ENCODE measurements at regions not wholly inside any gene's neighbourhood (a gene's known extent, or its start where the extent isn't known, plus 50 kb on each side); places are given as distances from the start of the nearest gene placed in this dataset.

DNA sequence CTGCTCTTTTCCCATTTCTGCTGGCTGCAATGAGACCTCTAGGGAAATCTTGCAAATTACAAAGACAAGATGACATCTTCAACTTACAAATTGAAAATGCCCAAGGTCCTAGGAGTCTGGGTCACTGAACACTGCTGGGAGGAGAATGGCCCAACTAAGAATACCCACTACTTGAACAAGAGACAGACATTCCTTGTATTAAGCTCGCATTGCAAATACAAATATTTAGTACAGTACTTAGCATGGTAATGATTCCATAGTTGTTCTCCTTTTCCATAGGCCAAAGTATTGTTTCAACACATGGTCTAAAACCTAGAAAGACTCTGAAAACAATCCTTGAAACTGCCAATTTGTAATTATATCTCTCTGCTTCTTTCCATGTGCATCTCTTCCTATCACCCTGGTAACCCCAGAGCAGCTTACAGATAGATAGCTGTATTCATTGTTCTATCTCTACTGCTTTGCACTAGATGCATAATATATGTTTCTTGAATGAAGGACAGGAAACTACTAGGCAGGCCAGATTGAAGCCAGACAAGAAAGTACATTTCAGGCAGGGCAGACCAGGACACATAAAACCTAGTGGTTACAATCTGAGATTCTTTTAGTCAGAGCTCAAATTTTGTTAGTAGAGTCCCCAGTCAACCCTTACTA is 1545.7 kb upstream of the TENM4 start:
- H2BK12ac ChIP-seq (ENCODE audit: low read length in 2 of 2): no peak overlapping the region
- H4K8ac ChIP-seq (ENCODE audit: low read length): no peak overlapping the region
- H2AFZ ChIP-seq (ENCODE audit: low read depth, low read length): no peak overlapping the region
- H3K36me3 ChIP-seq (ENCODE audit: control insufficient read depth in 1 of 2, insufficient read depth in 2 of 2, low read depth in 1 of 2, low read length in 2 of 2): no peaks in the 10 kb centered on the region
- H3K4me3 ChIP-seq (ENCODE audit: insufficient read depth in 1 of 2, low read depth in 1 of 2, low read length in 2 of 2): no peak overlapping the region
- DNase-seq: no peak
- H3K9ac ChIP-seq (ENCODE audit: low read length): no peak overlapping the region
- H3K4ac ChIP-seq (ENCODE audit: low read depth in 1 of 2, low read length in 2 of 2): no peak overlapping the region
- no peak overlapping the region for H3K4me2 ChIP-seq (ENCODE audit: low read length, poor library complexity, severe bottlenecking)
- H4K91ac ChIP-seq (ENCODE audit: low read length): no peak overlapping the region
- H2BK5ac ChIP-seq (ENCODE audit: low read depth, low read length, poor library complexity, severe bottlenecking): no peak overlapping the region
- no peaks in the 10 kb centered on the region for H3K79me1 ChIP-seq (replicated peaks; ENCODE audit: low read length, poor library complexity, severe bottlenecking)
- H2BK120ac ChIP-seq (ENCODE audit: low read depth, low read length): no peak overlapping the region
- H2BK15ac ChIP-seq (ENCODE audit: low read depth, poor library complexity, severe bottlenecking): no peak overlapping the region
- no peaks in the 10 kb centered on the region for H3K27me3 ChIP-seq (ENCODE audit: control insufficient read depth in 1 of 2, insufficient read depth in 1 of 2, low read length in 2 of 2)
- no peaks in the 10 kb centered on the region for H3K9me3 ChIP-seq (ENCODE audit: control insufficient read depth, low read length)
- 100% methylated on average over 1 of the region's 1 CpG for WGBS
- no peak overlapping the region for H3K27ac ChIP-seq (ENCODE audit: low read length, poor library complexity, severe bottlenecking)
- no peak overlapping the region for H3K14ac ChIP-seq (ENCODE audit: low read length in 2 of 2)
- no peak overlapping the region for H3K23ac ChIP-seq (ENCODE audit: low read length in 2 of 2)
- no peaks in the 10 kb centered on the region for H3K4me1 ChIP-seq (ENCODE audit: control insufficient read depth, insufficient read depth, low read depth, low read length)
- no peak overlapping the region for H3K18ac ChIP-seq (ENCODE audit: low read depth in 1 of 2, low read length in 2 of 2)
- no peak overlapping the region for H2AK5ac ChIP-seq (ENCODE audit: low read length, severe bottlenecking)

DNA sequence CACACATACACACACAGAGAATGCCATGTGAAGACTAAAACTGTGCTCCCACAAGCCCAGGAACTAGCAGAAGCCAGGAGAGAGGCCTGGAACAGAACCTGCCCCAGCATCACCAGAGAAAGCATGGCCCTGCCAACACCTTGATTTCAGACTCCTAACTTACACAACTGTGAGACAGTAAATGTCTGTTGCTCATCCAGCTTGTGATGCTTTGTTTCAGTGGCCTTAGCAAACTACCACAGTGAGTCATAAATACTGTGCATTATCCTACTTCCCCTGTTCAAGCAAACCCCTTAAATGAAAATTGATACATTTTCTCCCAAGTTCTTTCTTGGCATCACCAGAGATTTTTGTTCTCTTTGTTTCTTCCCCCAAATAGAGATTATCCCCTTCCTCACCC is 1539.4 kb upstream of the TENM4 start:
- no peak overlapping the region for H2BK5ac ChIP-seq (ENCODE audit: low read depth, low read length, poor library complexity, severe bottlenecking)
- no peak overlapping the region for H2AFZ ChIP-seq (ENCODE audit: low read depth, low read length)
- H2AK5ac ChIP-seq (ENCODE audit: low read length, severe bottlenecking): no peak overlapping the region
- no peak overlapping the region for H2BK15ac ChIP-seq (ENCODE audit: low read depth, poor library complexity, severe bottlenecking)
- H3K4ac ChIP-seq (ENCODE audit: low read depth in 1 of 2, low read length in 2 of 2): no peak overlapping the region
- no peak overlapping the region for H3K9ac ChIP-seq (ENCODE audit: low read length)
- no peak overlapping the region for H4K8ac ChIP-seq (ENCODE audit: low read length)
- H4K91ac ChIP-seq (ENCODE audit: low read length): no peak overlapping the region
- H2BK120ac ChIP-seq (ENCODE audit: low read depth, low read length): no peak overlapping the region
- no peaks in the 10 kb centered on the region for H3K36me3 ChIP-seq (ENCODE audit: control insufficient read depth in 1 of 2, insufficient read depth in 2 of 2, low read depth in 1 of 2, low read length in 2 of 2)
- H3K79me1 ChIP-seq (replicated peaks; ENCODE audit: low read length, poor library complexity, severe bottlenecking): no peaks in the 10 kb centered on the region
- H3K4me1 ChIP-seq (ENCODE audit: control insufficient read depth, insufficient read depth, low read depth, low read length): no peaks in the 10 kb centered on the region
- no peak overlapping the region for H3K27ac ChIP-seq (ENCODE audit: low read length, poor library complexity, severe bottlenecking)
- H3K18ac ChIP-seq (ENCODE audit: low read depth in 1 of 2, low read length in 2 of 2): no peak overlapping the region
- no peak overlapping the region for H3K14ac ChIP-seq (ENCODE audit: low read length in 2 of 2)
- no peaks in the 10 kb centered on the region for H3K27me3 ChIP-seq (ENCODE audit: control insufficient read depth in 1 of 2, insufficient read depth in 1 of 2, low read length in 2 of 2)
- H3K4me2 ChIP-seq (ENCODE audit: low read length, poor library complexity, severe bottlenecking): no peak overlapping the region
- H3K23ac ChIP-seq (ENCODE audit: low read length in 2 of 2): no peak overlapping the region
- H3K4me3 ChIP-seq (ENCODE audit: insufficient read depth in 1 of 2, low read depth in 1 of 2, low read length in 2 of 2): no peak overlapping the region
- DNase-seq: peak; percentile 69
- no peak overlapping the region for H2BK12ac ChIP-seq (ENCODE audit: low read length in 2 of 2)
- no peaks in the 10 kb centered on the region for H3K9me3 ChIP-seq (ENCODE audit: control insufficient read depth, low read length)

DNA sequence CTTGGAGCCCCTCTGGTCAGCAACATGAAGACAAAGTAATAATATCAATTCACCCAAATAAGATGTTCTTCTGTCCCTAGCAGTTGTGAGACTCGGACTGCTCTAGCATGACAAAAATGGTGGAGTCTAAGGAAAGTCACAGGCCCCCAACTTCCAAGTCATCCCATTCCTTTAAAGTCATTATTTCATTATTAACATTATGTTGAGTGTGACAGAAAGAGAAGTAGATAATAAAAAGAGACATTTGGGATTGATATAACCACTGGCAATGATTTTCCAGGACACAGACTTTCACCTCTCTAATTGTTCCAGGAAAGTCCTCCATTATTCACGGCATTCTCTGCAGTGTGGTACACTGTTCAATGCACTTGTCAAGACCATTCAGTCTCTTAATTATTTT is 1533.0 kb upstream of the TENM4 start:
- H3K4me1 ChIP-seq (ENCODE audit: control insufficient read depth, insufficient read depth, low read depth, low read length): no peaks in the 10 kb centered on the region
- H3K18ac ChIP-seq (ENCODE audit: low read depth in 1 of 2, low read length in 2 of 2): no peak overlapping the region
- no peak overlapping the region for H3K4ac ChIP-seq (ENCODE audit: low read depth in 1 of 2, low read length in 2 of 2)
- H4K8ac ChIP-seq (ENCODE audit: low read length): no peak overlapping the region
- no peak overlapping the region for H3K4me3 ChIP-seq (ENCODE audit: insufficient read depth in 1 of 2, low read depth in 1 of 2, low read length in 2 of 2)
- H2BK12ac ChIP-seq (ENCODE audit: low read length in 2 of 2): no peak overlapping the region
- no peak overlapping the region for H2BK120ac ChIP-seq (ENCODE audit: low read depth, low read length)
- H4K91ac ChIP-seq (ENCODE audit: low read length): no peak overlapping the region
- H2AK5ac ChIP-seq (ENCODE audit: low read length, severe bottlenecking): no peak overlapping the region
- H3K27ac ChIP-seq (ENCODE audit: low read length, poor library complexity, severe bottlenecking): no peak overlapping the region
- no peaks in the 10 kb centered on the region for H3K9me3 ChIP-seq (ENCODE audit: control insufficient read depth, low read length)
- H3K36me3 ChIP-seq (ENCODE audit: control insufficient read depth in 1 of 2, insufficient read depth in 2 of 2, low read depth in 1 of 2, low read length in 2 of 2): no peaks in the 10 kb centered on the region
- no peak overlapping the region for H2AFZ ChIP-seq (ENCODE audit: low read depth, low read length)
- WGBS: no CpG with 5 or more reads among the region's 2 CpGs
- no peak overlapping the region for H2BK5ac ChIP-seq (ENCODE audit: low read depth, low read length, poor library complexity, severe bottlenecking)
- no peaks in the 10 kb centered on the region for H3K79me1 ChIP-seq (replicated peaks; ENCODE audit: low read length, poor library complexity, severe bottlenecking)
- no peak overlapping the region for H3K9ac ChIP-seq (ENCODE audit: low read length)
- H3K14ac ChIP-seq (ENCODE audit: low read length in 2 of 2): no peak overlapping the region
- no peak overlapping the region for H2BK15ac ChIP-seq (ENCODE audit: low read depth, poor library complexity, severe bottlenecking)
- H3K27me3 ChIP-seq (ENCODE audit: control insufficient read depth in 1 of 2, insufficient read depth in 1 of 2, low read length in 2 of 2): no peaks in the 10 kb centered on the region
- H3K23ac ChIP-seq (ENCODE audit: low read length in 2 of 2): no peak overlapping the region
- no peak for DNase-seq
- no peak overlapping the region for H3K4me2 ChIP-seq (ENCODE audit: low read length, poor library complexity, severe bottlenecking)

DNA sequence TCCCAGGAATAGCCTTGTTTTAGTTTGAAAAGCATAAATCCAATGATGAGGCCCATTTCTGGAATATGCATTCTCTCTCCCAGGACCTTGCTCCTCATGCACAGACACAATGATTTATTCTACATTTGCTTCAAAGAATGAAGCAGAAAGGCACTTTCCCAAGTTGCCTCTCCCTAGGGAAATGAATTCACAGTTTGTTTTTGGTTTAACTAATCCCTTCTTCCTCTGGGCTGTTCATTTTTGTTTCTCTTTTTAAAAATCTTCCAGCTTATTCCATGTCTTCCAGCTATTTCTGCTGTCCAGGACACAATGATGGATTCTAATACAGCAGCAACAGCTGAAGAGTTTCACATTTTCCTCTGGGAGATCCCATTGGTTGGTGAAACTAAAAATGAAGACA is 1529.2 kb upstream of the TENM4 start:
- Histone ChIP-seq H3K79me1 (replicated peaks; ENCODE audit: low read length, poor library complexity, severe bottlenecking) (no peaks in the 10 kb centered on the region), H2AFZ (ENCODE audit: low read depth, low read length) (no peak overlapping the region), H3K4ac (ENCODE audit: low read depth in 1 of 2, low read length in 2 of 2) (no peak overlapping the region), H2BK120ac (ENCODE audit: low read depth, low read length) (no peak overlapping the region), H3K27ac (ENCODE audit: low read length, poor library complexity, severe bottlenecking) (no peak overlapping the region), H3K9ac (ENCODE audit: low read length) (no peak overlapping the region), H3K4me2 (ENCODE audit: low read length, poor library complexity, severe bottlenecking) (no peak overlapping the region), H3K27me3 (ENCODE audit: control insufficient read depth in 1 of 2, insufficient read depth in 1 of 2, low read length in 2 of 2) (no peaks in the 10 kb centered on the region), H3K9me3 (ENCODE audit: control insufficient read depth, low read length) (no peaks in the 10 kb centered on the region), H4K91ac (ENCODE audit: low read length) (no peak overlapping the region), H3K4me3 (ENCODE audit: insufficient read depth in 1 of 2, low read depth in 1 of 2, low read length in 2 of 2) (no peak overlapping the region), H4K8ac (ENCODE audit: low read length) (no peak overlapping the region), H2BK12ac (ENCODE audit: low read length in 2 of 2) (no peak overlapping the region), H3K14ac (ENCODE audit: low read length in 2 of 2) (no peak overlapping the region), H3K36me3 (ENCODE audit: control insufficient read depth in 1 of 2, insufficient read depth in 2 of 2, low read depth in 1 of 2, low read length in 2 of 2) (no peaks in the 10 kb centered on the region), H2BK15ac (ENCODE audit: low read depth, poor library complexity, severe bottlenecking) (no peak overlapping the region), H2AK5ac (ENCODE audit: low read length, severe bottlenecking) (no peak overlapping the region), H3K18ac (ENCODE audit: low read depth in 1 of 2, low read length in 2 of 2) (no peak overlapping the region), H2BK5ac (ENCODE audit: low read depth, low read length, poor library complexity, severe bottlenecking) (no peak overlapping the region), H3K4me1 (ENCODE audit: control insufficient read depth, insufficient read depth, low read depth, low read length) (no peaks in the 10 kb centered on the region), H3K23ac (ENCODE audit: low read length in 2 of 2) (no peak overlapping the region)
- peak; percentile 36 for DNase-seq
